HG03378 (cell line): ENCODE measurements at regions not wholly inside any gene's neighbourhood (a gene's known extent, or its start where the extent isn't known, plus 50 kb on each side); places are given as distances from the start of the nearest gene placed in this dataset.

Experiments
- ATAC-seq: cut with Tn5 transposase; IDR thresholded peaks from one replicate; pipeline ENCODE4 v1.9.1; 2021; ENCODE audit warnings: mild to moderate bottlenecking, moderate library complexity; ENCODE audit not compliant: unreplicated experiment

- ATAC-seq, result no peak
Measured at GRCh38 chr1:34406833-34407539, 230.3 kb downstream of the C1orf94 start.

GRCh38 chr1:34408011-34408410 is 231.3 kb downstream of the C1orf94 start:
- no peak for ATAC-seq

GRCh38 chr1:34409689-34410229 is 233.1 kb downstream of the C1orf94 start:
- no peak for ATAC-seq

GRCh38 chr1:34412598-34413370 is 236.1 kb downstream of the C1orf94 start:
- no peak for ATAC-seq

GRCh38 chr1:34415140-34415539 is 238.4 kb downstream of the C1orf94 start:
- ATAC-seq, result no peak

GRCh38 chr1:34418166-34418565 is 241.5 kb downstream of the C1orf94 start:
- no peak for ATAC-seq

GRCh38 chr1:34419663-34420136 is 243.0 kb downstream of the C1orf94 start:
- ATAC-seq, result no peak

GRCh38 chr1:34425046-34425445 is 248.3 kb downstream of the C1orf94 start:
- no peak for ATAC-seq

GRCh38 chr1:34425785-34426184 is 249.1 kb downstream of the C1orf94 start:
- no peak for ATAC-seq

GRCh38 chr1:34426325-34426896 is 249.7 kb downstream of the C1orf94 start:
- ATAC-seq, result no peak

GRCh38 chr1:34427170-34427569 is 250.5 kb downstream of the C1orf94 start:
- ATAC-seq, result no peak

- no peak for ATAC-seq
Measured at GRCh38 chr1:34433099-34433498, 256.4 kb downstream of the C1orf94 start.

GRCh38 chr1:34436836-34437235 is 260.1 kb downstream of the C1orf94 start:
- no peak for ATAC-seq

GRCh38 chr1:34441259-34442069 is 264.8 kb downstream of the C1orf94 start:
- no peak for ATAC-seq

GRCh38 chr1:34444516-34444915 is 267.8 kb downstream of the C1orf94 start:
- ATAC-seq, result no peak

GRCh38 chr1:34450325-34450724 is 273.6 kb downstream of the C1orf94 start:
- no peak for ATAC-seq

GRCh38 chr1:34452451-34452850 is 275.7 kb downstream of the C1orf94 start:
- ATAC-seq, result no peak

- no peak for ATAC-seq
Measured at GRCh38 chr1:34455121-34455520, 278.4 kb downstream of the C1orf94 start.

GRCh38 chr1:34460193-34460592 is 283.5 kb downstream of the C1orf94 start:
- ATAC-seq, result no peak

GRCh38 chr1:34470401-34470800 is 284.4 kb upstream of the GJB5 start:
- no peak for ATAC-seq

- no peak for ATAC-seq
Measured at GRCh38 chr1:34474566-34474965, 280.3 kb upstream of the GJB5 start.
